ENCODE measurements at regions not wholly inside any gene's neighbourhood (a gene's known extent, or its start where the extent isn't known, plus 50 kb on each side); places are given as distances from the start of the nearest gene placed in this dataset.

DNA sequence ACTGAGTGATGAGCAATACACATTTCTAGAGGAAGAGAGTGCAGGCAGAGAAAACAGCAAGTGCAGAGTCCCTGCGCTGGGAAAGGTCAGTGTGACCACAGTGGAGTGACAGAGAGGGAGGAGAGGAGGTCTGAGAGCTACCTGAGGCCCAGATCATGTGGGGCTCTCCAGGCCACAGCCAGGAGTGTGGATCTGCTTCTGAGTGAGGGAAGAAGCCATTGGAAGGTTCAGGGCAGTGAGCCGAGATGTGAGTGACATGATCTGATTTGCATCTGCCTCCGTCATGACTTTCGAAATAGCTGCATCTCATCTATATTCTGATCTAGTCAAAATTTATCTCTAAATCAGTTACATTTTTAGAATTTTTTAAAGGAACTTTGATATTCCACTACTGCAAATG lies 367.1 kb downstream of the PREX1 start:
- H3K4me1 Mint-ChIP-seq = peaks cover 18% of the 10 kb centered on the region
- no peak overlapping the region for H3K4me3 Mint-ChIP-seq
- no peaks in the 10 kb centered on the region for H3K36me3 Mint-ChIP-seq
- H3K27me3 Mint-ChIP-seq (ENCODE audit: low read depth) = no peaks in the 10 kb centered on the region
- TF ChIP-seq MXD4 (CRISPR knock-in tag; IDR thresholded peaks at IDR 0.05; ENCODE audit: borderline replicate concordance) = no peak
- TF ChIP-seq NFE2L1 (CRISPR knock-in tag; IDR thresholded peaks at IDR 0.05) = no peak
- TF ChIP-seq ZNF138 (CRISPR knock-in tag; conservative IDR thresholded peaks at IDR 0.05) = no peak
- TF ChIP-seq PRRX2 (CRISPR knock-in tag; IDR thresholded peaks at IDR 0.05) = no peak
- TF ChIP-seq, protein P1, sequence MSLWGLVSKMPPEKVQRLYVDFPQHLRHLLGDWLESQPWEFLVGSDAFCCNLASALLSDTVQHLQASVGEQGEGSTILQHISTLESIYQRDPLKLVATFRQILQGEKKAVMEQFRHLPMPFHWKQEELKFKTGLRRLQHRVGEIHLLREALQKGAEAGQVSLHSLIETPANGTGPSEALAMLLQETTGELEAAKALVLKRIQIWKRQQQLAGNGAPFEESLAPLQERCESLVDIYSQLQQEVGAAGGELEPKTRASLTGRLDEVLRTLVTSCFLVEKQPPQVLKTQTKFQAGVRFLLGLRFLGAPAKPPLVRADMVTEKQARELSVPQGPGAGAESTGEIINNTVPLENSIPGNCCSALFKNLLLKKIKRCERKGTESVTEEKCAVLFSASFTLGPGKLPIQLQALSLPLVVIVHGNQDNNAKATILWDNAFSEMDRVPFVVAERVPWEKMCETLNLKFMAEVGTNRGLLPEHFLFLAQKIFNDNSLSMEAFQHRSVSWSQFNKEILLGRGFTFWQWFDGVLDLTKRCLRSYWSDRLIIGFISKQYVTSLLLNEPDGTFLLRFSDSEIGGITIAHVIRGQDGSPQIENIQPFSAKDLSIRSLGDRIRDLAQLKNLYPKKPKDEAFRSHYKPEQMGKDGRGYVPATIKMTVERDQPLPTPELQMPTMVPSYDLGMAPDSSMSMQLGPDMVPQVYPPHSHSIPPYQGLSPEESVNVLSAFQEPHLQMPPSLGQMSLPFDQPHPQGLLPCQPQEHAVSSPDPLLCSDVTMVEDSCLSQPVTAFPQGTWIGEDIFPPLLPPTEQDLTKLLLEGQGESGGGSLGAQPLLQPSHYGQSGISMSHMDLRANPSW (CRISPR knock-in tag; conservative IDR thresholded peaks at IDR 0.05; ENCODE audit: low read depth) = no peak
- 0 out of 2 replicates have a peak overlapping the region, but pooled peaks have one; percentile 13 for H3K27ac Mint-ChIP-seq
- H3K9me3 Mint-ChIP-seq = peaks cover 3% of the 10 kb centered on the region
- no peak for DNase-seq (ENCODE audit: low spot score)
- ChIA-PET POLR2A (no interaction called here), CTCF (interaction anchor here (1.4 kb wide), 1 partner anchor 160 kb away, joined by 5 read pairs; no protein-coding TSS in a partner anchor)
- ATAC-seq = no peak

DNA sequence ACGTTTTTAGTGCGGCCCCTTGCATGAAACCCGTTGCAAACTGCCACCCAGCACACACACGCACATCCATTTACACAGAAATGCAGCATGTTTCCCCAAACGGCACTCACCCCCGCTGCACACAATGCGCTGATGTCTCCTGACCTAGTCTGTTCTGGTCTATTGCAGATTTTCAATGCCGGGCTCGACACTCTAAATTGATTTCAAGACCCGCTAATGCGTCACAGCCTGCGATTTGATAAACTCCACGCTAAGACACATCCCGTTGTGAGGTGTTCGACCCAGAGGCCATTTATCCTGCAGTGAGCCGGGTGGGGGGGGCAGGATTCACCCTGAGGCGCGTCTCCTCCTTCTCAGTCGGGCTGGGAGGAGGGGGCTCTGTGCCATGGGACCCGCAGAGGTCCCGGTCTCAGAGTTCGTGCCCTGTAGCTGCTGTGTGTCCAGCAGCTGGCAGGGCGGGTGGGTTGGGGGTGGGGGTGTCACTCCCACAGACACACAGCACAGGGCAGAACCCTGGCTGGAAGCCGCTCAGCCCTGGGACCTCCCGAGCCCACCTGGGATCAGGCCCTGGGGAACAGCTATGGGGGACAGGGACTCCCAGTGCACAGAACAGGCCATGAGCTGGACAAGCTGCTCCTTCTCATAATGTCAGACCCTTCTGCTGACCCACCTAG lies 367.9 kb downstream of the PREX1 start:
- TF ChIP-seq ZNF671 (CRISPR knock-in tag; IDR thresholded peaks at IDR 0.05) = no peak
- no peak for TF ChIP-seq ZBTB21 (CRISPR knock-in tag; IDR thresholded peaks at IDR 0.05; ENCODE audit: borderline replicate concordance)
- no peak overlapping the region for H3K4me3 Mint-ChIP-seq
- DNase-seq (ENCODE audit: low spot score) (no peak), ATAC-seq (no peak)
- H3K27me3 Mint-ChIP-seq (ENCODE audit: low read depth) = no peaks in the 10 kb centered on the region
- H3K36me3 Mint-ChIP-seq = no peaks in the 10 kb centered on the region
- POLR2A ChIA-PET = no interaction called here
- no peaks in the 10 kb centered on the region for H3K9me3 Mint-ChIP-seq
- H3K4me1 Mint-ChIP-seq = peaks cover 20% of the 10 kb centered on the region
- CTCF ChIA-PET = interaction anchor here (1.4 kb wide), 1 partner anchor 161 kb away, joined by 5 read pairs; no protein-coding TSS in a partner anchor
- H3K27ac Mint-ChIP-seq = no peak overlapping the region

DNA sequence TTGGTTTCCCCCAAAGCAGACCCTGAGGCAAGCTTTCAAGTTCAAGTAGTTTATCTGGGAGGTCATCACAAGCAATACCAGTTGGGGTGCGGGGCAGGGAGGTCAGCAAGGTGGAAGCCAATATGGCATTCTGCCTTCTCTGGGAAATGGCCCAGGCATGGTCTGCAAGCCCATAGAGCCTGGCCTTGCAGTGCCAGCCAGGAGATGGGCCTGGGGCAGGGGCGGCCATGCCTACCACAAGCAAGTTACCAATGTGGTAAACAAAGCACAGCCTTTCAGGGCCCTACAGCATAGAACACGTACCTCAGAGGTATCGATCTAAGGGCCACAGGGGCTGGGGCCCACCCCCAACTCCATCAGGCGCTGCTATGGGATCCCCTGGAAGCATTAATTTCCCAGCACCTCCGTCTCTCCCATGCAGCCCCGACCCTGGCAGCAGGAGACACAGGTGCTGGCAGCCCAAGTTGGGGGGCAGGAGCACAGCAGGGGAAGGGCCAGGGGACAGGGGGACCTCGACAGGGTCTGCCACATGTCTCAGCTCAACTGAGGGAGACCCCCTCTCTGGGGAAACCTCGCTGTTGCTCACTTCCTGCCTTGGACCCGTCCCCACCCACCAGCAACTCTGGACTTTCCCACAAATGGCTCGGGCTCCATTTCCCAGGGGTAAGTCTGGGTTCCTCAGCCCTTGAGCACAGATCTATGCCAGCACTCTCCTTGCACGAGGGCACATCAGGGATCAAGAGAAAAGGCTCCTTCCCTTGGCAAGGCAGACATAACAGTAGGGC lies 369.0 kb downstream of the PREX1 start:
- CTCF ChIA-PET = no interaction called here
- no peaks in the 10 kb centered on the region for H3K9me3 Mint-ChIP-seq
- no peak for ATAC-seq
- POLR2A ChIA-PET = no interaction called here
- H3K4me1 Mint-ChIP-seq = peaks cover 20% of the 10 kb centered on the region
- DNase-seq (ENCODE audit: low spot score) = no peak
- no peak overlapping the region for H3K4me3 Mint-ChIP-seq
- H3K27me3 Mint-ChIP-seq (ENCODE audit: low read depth) = no peaks in the 10 kb centered on the region
- H3K36me3 Mint-ChIP-seq = no peaks in the 10 kb centered on the region
- no peak overlapping the region for H3K27ac Mint-ChIP-seq
- no peak for TF ChIP-seq HMGXB4 (CRISPR knock-in tag; IDR thresholded peaks at IDR 0.05)
- TF ChIP-seq RORB (CRISPR knock-in tag; IDR thresholded peaks at IDR 0.05) = no peak
- TF ChIP-seq RELA (CRISPR knock-in tag; IDR thresholded peaks at IDR 0.05; ENCODE audit: borderline replicate concordance) = no peak
- TF ChIP-seq CBFB (CRISPR knock-in tag; IDR thresholded peaks at IDR 0.05; ENCODE audit: low read depth) = no peak
- no peak for TF ChIP-seq SMAD3 (CRISPR knock-in tag; IDR thresholded peaks at IDR 0.05; ENCODE audit: borderline replicate concordance)
- TF ChIP-seq ZNF396 (CRISPR knock-in tag; IDR thresholded peaks at IDR 0.05; ENCODE audit: borderline replicate concordance) = no peak
- no peak for TF ChIP-seq ZNF423 (CRISPR knock-in tag; IDR thresholded peaks at IDR 0.05)
- no peak for TF ChIP-seq ESRRA (CRISPR knock-in tag; IDR thresholded peaks at IDR 0.05; ENCODE audit: borderline replicate concordance)
- TF ChIP-seq GTF2I (CRISPR knock-in tag; conservative IDR thresholded peaks at IDR 0.05) = no peak
- no peak for TF ChIP-seq TEAD1 (CRISPR knock-in tag; IDR thresholded peaks at IDR 0.05)
- no peak for TF ChIP-seq HMGA2 (CRISPR knock-in tag; IDR thresholded peaks at IDR 0.05)
- no peak for TF ChIP-seq GABPB1 (CRISPR knock-in tag; IDR thresholded peaks at IDR 0.05)
- no peak for TF ChIP-seq NR2C2 (CRISPR knock-in tag; IDR thresholded peaks at IDR 0.05)
- no peak for TF ChIP-seq ZNF425 (CRISPR knock-in tag; conservative IDR thresholded peaks at IDR 0.05)
- TF ChIP-seq, protein P2, sequence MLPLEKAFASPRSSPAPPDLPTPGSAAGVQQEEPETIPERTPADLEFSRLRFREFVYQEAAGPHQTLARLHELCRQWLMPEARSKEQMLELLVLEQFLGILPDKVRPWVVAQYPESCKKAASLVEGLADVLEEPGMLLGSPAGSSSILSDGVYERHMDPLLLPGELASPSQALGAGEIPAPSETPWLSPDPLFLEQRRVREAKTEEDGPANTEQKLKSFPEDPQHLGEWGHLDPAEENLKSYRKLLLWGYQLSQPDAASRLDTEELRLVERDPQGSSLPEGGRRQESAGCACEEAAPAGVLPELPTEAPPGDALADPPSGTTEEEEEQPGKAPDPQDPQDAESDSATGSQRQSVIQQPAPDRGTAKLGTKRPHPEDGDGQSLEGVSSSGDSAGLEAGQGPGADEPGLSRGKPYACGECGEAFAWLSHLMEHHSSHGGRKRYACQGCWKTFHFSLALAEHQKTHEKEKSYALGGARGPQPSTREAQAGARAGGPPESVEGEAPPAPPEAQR (CRISPR knock-in tag; IDR thresholded peaks at IDR 0.05) = no peak
- TF ChIP-seq, protein P3, sequence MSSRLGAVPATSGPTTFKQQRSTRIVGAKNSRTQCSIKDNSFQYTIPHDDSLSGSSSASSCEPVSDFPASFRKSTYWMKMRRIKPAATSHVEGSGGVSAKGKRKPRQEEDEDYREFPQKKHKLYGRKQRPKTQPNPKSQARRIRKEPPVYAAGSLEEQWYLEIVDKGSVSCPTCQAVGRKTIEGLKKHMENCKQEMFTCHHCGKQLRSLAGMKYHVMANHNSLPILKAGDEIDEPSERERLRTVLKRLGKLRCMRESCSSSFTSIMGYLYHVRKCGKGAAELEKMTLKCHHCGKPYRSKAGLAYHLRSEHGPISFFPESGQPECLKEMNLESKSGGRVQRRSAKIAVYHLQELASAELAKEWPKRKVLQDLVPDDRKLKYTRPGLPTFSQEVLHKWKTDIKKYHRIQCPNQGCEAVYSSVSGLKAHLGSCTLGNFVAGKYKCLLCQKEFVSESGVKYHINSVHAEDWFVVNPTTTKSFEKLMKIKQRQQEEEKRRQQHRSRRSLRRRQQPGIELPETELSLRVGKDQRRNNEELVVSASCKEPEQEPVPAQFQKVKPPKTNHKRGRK (CRISPR knock-in tag; IDR thresholded peaks at IDR 0.05; ENCODE audit: borderline replicate concordance) = no peak
